ENCODE measurements at regions not wholly inside any gene's neighbourhood (a gene's known extent, or its start where the extent isn't known, plus 50 kb on each side); places are given as distances from the start of the nearest gene placed in this dataset.

DNA sequence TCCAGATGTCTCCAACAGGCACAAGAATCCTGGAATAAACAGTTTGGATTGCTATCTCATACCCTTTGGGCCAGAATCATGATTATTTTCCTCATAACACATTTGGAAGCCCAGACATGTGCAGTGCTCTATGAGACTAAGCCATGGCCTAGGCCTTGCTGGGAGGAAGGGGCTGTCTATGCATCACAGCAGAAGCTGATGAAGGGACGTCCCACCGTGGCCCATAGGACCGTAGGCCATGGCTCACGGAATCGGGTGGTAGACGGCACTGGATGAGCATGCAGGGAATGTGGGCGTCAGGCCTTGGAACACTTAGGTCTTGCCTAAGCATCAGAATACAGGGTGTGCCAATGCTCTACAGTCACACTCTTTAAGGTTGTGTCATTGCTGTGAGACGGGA, 283.8 kb upstream of the TSHZ3 start (continued):
- TF ChIP-seq, protein P1, sequence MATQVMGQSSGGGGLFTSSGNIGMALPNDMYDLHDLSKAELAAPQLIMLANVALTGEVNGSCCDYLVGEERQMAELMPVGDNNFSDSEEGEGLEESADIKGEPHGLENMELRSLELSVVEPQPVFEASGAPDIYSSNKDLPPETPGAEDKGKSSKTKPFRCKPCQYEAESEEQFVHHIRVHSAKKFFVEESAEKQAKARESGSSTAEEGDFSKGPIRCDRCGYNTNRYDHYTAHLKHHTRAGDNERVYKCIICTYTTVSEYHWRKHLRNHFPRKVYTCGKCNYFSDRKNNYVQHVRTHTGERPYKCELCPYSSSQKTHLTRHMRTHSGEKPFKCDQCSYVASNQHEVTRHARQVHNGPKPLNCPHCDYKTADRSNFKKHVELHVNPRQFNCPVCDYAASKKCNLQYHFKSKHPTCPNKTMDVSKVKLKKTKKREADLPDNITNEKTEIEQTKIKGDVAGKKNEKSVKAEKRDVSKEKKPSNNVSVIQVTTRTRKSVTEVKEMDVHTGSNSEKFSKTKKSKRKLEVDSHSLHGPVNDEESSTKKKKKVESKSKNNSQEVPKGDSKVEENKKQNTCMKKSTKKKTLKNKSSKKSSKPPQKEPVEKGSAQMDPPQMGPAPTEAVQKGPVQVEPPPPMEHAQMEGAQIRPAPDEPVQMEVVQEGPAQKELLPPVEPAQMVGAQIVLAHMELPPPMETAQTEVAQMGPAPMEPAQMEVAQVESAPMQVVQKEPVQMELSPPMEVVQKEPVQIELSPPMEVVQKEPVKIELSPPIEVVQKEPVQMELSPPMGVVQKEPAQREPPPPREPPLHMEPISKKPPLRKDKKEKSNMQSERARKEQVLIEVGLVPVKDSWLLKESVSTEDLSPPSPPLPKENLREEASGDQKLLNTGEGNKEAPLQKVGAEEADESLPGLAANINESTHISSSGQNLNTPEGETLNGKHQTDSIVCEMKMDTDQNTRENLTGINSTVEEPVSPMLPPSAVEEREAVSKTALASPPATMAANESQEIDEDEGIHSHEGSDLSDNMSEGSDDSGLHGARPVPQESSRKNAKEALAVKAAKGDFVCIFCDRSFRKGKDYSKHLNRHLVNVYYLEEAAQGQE (IDR thresholded peaks at IDR 0.05), result no peak

DNA sequence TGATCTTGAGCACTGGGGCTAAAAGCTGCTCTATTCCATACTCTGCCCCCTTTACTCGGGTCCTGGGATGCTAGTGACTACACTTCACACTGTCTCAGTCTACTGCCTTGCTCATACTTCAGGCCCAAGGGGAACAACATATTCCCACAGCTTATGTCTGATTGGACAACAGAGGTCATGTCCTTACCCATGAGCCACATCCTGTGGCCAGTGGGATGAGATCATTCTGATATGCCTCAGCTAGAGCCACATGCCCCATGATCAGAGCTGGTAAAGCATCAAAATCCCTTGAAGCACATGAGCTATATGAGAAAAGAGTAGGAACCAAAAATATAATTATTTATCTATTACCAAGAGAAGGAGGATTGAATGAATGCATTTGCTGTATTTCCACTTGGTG, 290.1 kb upstream of the TSHZ3 start:
- Histone ChIP-seq H3K9me3 (ENCODE audit: control insufficient read depth in 4 of 4, low read length in 3 of 4) (peaks cover 0 to 3% (median 0%) of the 10 kb centered on the region in 4 donors), H3K9ac (ENCODE audit: low read depth in 1 of 2, low read length in 2 of 2) (no peak overlapping the region), H3K27ac (ENCODE audit: low read depth in 1 of 2, low read length in 2 of 2) (no peak overlapping the region), H3K4me3 (ENCODE audit: low read depth in 1 of 3, low read length in 3 of 3) (no peak overlapping the region), H3K4me1 (ENCODE audit: control insufficient read depth in 4 of 4, insufficient read depth in 4 of 4, low read length in 3 of 4) (no peaks in the 10 kb centered on the region), H3K36me3 (ENCODE audit: control insufficient read depth in 4 of 4, insufficient read depth in 3 of 4, low read depth in 1 of 4, low read length in 3 of 4) (no peaks in the 10 kb centered on the region), H3K27me3 (ENCODE audit: control insufficient read depth in 4 of 4, insufficient read depth in 4 of 4, low read length in 3 of 4) (peaks cover 0 to 3% (median under 1%) of the 10 kb centered on the region in 4 donors)
- WGBS, result 60% methylated on average over 1 of the region's 1 CpG
- no peak for DNase-seq (ENCODE audit: low spot score)
- TF ChIP-seq NR2F2 (IDR thresholded peaks at IDR 0.05) (no peak), JUND (IDR thresholded peaks at IDR 0.05) (no peak), HNF4A (conservative IDR thresholded peaks at IDR 0.05) (no peak)
- TF ChIP-seq, protein P2, sequence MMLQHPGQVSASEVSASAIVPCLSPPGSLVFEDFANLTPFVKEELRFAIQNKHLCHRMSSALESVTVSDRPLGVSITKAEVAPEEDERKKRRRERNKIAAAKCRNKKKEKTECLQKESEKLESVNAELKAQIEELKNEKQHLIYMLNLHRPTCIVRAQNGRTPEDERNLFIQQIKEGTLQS (IDR thresholded peaks at IDR 0.05), result no peak
- TF ChIP-seq, protein P3, sequence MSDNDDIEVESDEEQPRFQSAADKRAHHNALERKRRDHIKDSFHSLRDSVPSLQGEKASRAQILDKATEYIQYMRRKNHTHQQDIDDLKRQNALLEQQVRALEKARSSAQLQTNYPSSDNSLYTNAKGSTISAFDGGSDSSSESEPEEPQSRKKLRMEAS (IDR thresholded peaks at IDR 0.05), result no peak

DNA sequence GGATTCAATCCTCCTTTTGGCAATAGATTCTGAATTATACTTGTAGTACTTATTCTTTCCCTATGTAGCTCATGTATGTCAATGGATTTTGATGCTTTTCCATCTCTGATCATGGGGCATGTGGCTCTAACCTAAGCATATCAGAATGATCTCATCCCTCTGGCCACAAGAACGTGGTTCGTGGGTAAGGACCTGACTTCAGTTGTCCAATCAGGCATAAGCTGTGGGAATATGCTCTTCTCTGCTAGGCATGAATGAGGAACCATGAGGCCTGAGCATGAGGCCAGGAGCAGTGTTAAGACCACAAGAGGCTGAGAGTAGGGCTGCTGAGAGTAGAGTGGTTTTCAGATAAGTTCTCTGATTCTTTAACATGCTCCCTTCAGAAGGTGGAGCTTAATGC, 292.4 kb upstream of the TSHZ3 start:
- no peak overlapping the region for H3K4me3 ChIP-seq (ENCODE audit: low read depth in 1 of 3, low read length in 3 of 3)
- DNase-seq (ENCODE audit: low spot score), result no peak

More for the DNA sequence above, 292.4 kb upstream of the TSHZ3 start:
- Histone ChIP-seq H3K9ac (ENCODE audit: low read depth in 1 of 2, low read length in 2 of 2) (no peak overlapping the region), H3K4me1 (ENCODE audit: control insufficient read depth in 4 of 4, insufficient read depth in 4 of 4, low read length in 3 of 4) (no peaks in the 10 kb centered on the region), H3K27me3 (ENCODE audit: control insufficient read depth in 4 of 4, insufficient read depth in 4 of 4, low read length in 3 of 4) (peaks cover 0 to 3% (median under 1%) of the 10 kb centered on the region in 4 donors), H3K27ac (ENCODE audit: low read depth in 1 of 2, low read length in 2 of 2) (no peak overlapping the region), H3K36me3 (ENCODE audit: control insufficient read depth in 4 of 4, insufficient read depth in 3 of 4, low read depth in 1 of 4, low read length in 3 of 4) (no peaks in the 10 kb centered on the region), H3K9me3 (ENCODE audit: control insufficient read depth in 4 of 4, low read length in 3 of 4) (peaks cover 2 to 9% (median 4%) of the 10 kb centered on the region in 4 donors)
- WGBS, result 56% methylated on average over 2 of the region's 2 CpGs
- no peak for TF ChIP-seq EGR1 (IDR thresholded peaks at IDR 0.05; ENCODE audit: low read depth in 2 of 2)
- no peak for TF ChIP-seq HNF4G (IDR thresholded peaks at IDR 0.05)
- TF ChIP-seq RXRA (IDR thresholded peaks at IDR 0.05), result no peak
- no peak for TF ChIP-seq RAD21 (IDR thresholded peaks at IDR 0.05)
- TF ChIP-seq, protein P2 (IDR thresholded peaks at IDR 0.05), result no peak
- TF ChIP-seq GABPA (IDR thresholded peaks at IDR 0.05 in 1 of 2, conservative IDR thresholded peaks at IDR 0.05 in 1 of 2), result no peak
- TF ChIP-seq TAF1 (conservative IDR thresholded peaks at IDR 0.05), result no peak
- TF ChIP-seq SP1 (IDR thresholded peaks at IDR 0.05), result no peak
- no peak for TF ChIP-seq FOXA1 (IDR thresholded peaks at IDR 0.05)
- TF ChIP-seq, protein P4, sequence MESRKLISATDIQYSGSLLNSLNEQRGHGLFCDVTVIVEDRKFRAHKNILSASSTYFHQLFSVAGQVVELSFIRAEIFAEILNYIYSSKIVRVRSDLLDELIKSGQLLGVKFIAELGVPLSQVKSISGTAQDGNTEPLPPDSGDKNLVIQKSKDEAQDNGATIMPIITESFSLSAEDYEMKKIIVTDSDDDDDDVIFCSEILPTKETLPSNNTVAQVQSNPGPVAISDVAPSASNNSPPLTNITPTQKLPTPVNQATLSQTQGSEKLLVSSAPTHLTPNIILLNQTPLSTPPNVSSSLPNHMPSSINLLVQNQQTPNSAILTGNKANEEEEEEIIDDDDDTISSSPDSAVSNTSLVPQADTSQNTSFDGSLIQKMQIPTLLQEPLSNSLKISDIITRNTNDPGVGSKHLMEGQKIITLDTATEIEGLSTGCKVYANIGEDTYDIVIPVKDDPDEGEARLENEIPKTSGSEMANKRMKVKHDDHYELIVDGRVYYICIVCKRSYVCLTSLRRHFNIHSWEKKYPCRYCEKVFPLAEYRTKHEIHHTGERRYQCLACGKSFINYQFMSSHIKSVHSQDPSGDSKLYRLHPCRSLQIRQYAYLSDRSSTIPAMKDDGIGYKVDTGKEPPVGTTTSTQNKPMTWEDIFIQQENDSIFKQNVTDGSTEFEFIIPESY (IDR thresholded peaks at IDR 0.05), result no peak
- TF ChIP-seq, protein P3 (IDR thresholded peaks at IDR 0.05), result no peak
- no peak for TF ChIP-seq HNF4A (conservative IDR thresholded peaks at IDR 0.05)
- TF ChIP-seq, protein P5, sequence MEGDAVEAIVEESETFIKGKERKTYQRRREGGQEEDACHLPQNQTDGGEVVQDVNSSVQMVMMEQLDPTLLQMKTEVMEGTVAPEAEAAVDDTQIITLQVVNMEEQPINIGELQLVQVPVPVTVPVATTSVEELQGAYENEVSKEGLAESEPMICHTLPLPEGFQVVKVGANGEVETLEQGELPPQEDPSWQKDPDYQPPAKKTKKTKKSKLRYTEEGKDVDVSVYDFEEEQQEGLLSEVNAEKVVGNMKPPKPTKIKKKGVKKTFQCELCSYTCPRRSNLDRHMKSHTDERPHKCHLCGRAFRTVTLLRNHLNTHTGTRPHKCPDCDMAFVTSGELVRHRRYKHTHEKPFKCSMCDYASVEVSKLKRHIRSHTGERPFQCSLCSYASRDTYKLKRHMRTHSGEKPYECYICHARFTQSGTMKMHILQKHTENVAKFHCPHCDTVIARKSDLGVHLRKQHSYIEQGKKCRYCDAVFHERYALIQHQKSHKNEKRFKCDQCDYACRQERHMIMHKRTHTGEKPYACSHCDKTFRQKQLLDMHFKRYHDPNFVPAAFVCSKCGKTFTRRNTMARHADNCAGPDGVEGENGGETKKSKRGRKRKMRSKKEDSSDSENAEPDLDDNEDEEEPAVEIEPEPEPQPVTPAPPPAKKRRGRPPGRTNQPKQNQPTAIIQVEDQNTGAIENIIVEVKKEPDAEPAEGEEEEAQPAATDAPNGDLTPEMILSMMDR (IDR thresholded peaks at IDR 0.05; ENCODE audit: low read depth, low read length, missing input control), result no peak
- TF ChIP-seq JUND (IDR thresholded peaks at IDR 0.05), result no peak
- TF ChIP-seq YY1 (IDR thresholded peaks at IDR 0.05), result no peak
- TF ChIP-seq FOXA2 (IDR thresholded peaks at IDR 0.05), result no peak
- no peak for TF ChIP-seq NR2F2 (IDR thresholded peaks at IDR 0.05)
